T-helper 22 cell (primary cell): ENCODE measurements at regions not wholly inside any gene's neighbourhood (a gene's known extent, or its start where the extent isn't known, plus 50 kb on each side); places are given as distances from the start of the nearest gene placed in this dataset.
"Not testable (repeated sequence)": the region's sequence is repeated elsewhere in the genome, so short reads cannot be mapped to it uniquely, and the experiment has no call there.

ENCODE experiments used
- DNase-seq: peaks from one replicate; pipeline ENCODE4 v3.0.0-alpha.2; 2020; ENCODE audit warnings: low read depth

- DNase-seq: not testable (repeated sequence)
Measured at GRCh38 chr21:5103880-5104561, 5417.4 kb upstream of the TPTE start.

GRCh38 chr21:5104562-5104928 lies 5416.8 kb upstream of the TPTE start:
- DNase-seq: not testable (repeated sequence)

GRCh38 chr21:5105939-5106708 lies 5415.3 kb upstream of the TPTE start:
- DNase-seq: peak; percentile 35

- not testable (repeated sequence) for DNase-seq
Measured at GRCh38 chr21:5106767-5107464, 5414.5 kb upstream of the TPTE start.

- not testable (repeated sequence) for DNase-seq
Measured at GRCh38 chr21:5107637-5108036, 5413.7 kb upstream of the TPTE start.

- DNase-seq: not testable (repeated sequence)
Measured at GRCh38 chr21:5108048-5108775, 5413.2 kb upstream of the TPTE start.

GRCh38 chr21:5111197-5111596 lies 5410.2 kb upstream of the TPTE start:
- DNase-seq: not testable (repeated sequence)

- not testable (repeated sequence) for DNase-seq
Measured at GRCh38 chr21:5113092-5113491, 5408.3 kb upstream of the TPTE start.

- not testable (repeated sequence) for DNase-seq
Measured at GRCh38 chr21:5114468-5114867, 5406.9 kb upstream of the TPTE start.

GRCh38 chr21:5114893-5115645 lies 5406.3 kb upstream of the TPTE start:
- not testable (repeated sequence) for DNase-seq

GRCh38 chr21:5115646-5116343 lies 5405.6 kb upstream of the TPTE start:
- not testable (repeated sequence) for DNase-seq

- DNase-seq: not testable (repeated sequence)
Measured at GRCh38 chr21:5116344-5117123, 5404.8 kb upstream of the TPTE start.

GRCh38 chr21:5117135-5117534 lies 5404.2 kb upstream of the TPTE start:
- DNase-seq: not testable (repeated sequence)

- DNase-seq: peak; percentile 14
Measured at GRCh38 chr21:5117666-5118295, 5403.6 kb upstream of the TPTE start.

GRCh38 chr21:5118296-5118679 lies 5403.1 kb upstream of the TPTE start:
- DNase-seq: peak; percentile 61

- not testable (repeated sequence) for DNase-seq
Measured at GRCh38 chr21:5119179-5119578, 5402.2 kb upstream of the TPTE start.

- not testable (repeated sequence) for DNase-seq
Measured at GRCh38 chr21:5121399-5121798, 5400.0 kb upstream of the TPTE start.

GRCh38 chr21:5121849-5122248 lies 5399.5 kb upstream of the TPTE start:
- DNase-seq: not testable (repeated sequence)

- peak; percentile 44 for DNase-seq
Measured at GRCh38 chr21:5123655-5124054, 5397.7 kb upstream of the TPTE start.
